Esophagus muscularis mucosa (tissue), 4 donors: ENCODE measurements at regions not wholly inside any gene's neighbourhood (a gene's known extent, or its start where the extent isn't known, plus 50 kb on each side); places are given as distances from the start of the nearest gene placed in this dataset.
"Not testable (repeated sequence)": the region's sequence is repeated elsewhere in the genome, so short reads cannot be mapped to it uniquely, and the experiment has no call there.

Experiments
- DNase-seq: peaks from one replicate; pipeline ENCODE4 v3.0.0-alpha.2; 2017; ENCODE audit errors: extremely low spot score
- H3K27ac ChIP-seq, 4 donors: fragments of 200-600 bp; sonication (generic); replicated peaks in 1 of 4; 1 replicate in 3 of 4; 2 replicates in 1 of 4; pipeline ENCODE4 v1.5.1; 2016 to 2019; ENCODE audit warnings: mild to moderate bottlenecking in 1 of 4
- H3K27me3 ChIP-seq, 4 donors: fragments of 200-600 bp; sonication (generic); one replicate each; pipeline versions ENCODE4 v1.5.1 to v1.6.0; 2016 to 2019
- H3K36me3 ChIP-seq, 4 donors: fragments of 200-600 bp; sonication (generic); one replicate each; pipeline ENCODE4 v1.5.1; 2016 to 2019
- H3K4me1 ChIP-seq, 4 donors: fragments of 200-600 bp; sonication (generic); one replicate each; pipeline ENCODE4 v1.5.1; 2016 to 2019
- H3K4me3 ChIP-seq, 4 donors: fragments of 200-600 bp; sonication (generic); 1 replicate in 2 of 4; 2 replicates in 2 of 4; pipeline ENCODE4 v1.5.1; 2016 to 2019; ENCODE audit warnings: mild to moderate bottlenecking in 4 of 4, moderate library complexity in 1 of 4
- H3K9me3 ChIP-seq, 4 donors: fragments of 200-600 bp; sonication (generic); 1 replicate in 3 of 4; 2 replicates in 1 of 4; pipeline ENCODE4 v1.5.1; 2016 to 2019
- EP300 ChIP-seq: sonication (generic); formaldehyde crosslinking; IDR thresholded peaks from one replicate; pipeline ENCODE4 v1.6.1; 2017; ENCODE audit warnings: antibody characterized with exemption
- POLR2A ChIP-seq: fragments of 450-650 bp; IDR thresholded peaks from one replicate; pipeline ENCODE4 v1.6.1; 2017; ENCODE audit warnings: antibody characterized with exemption, moderate library complexity, mild to moderate bottlenecking, low read depth
- POLR2AphosphoS5 ChIP-seq, 2 donors: sonication (generic); formaldehyde crosslinking; IDR thresholded peaks; one replicate each; pipeline ENCODE4 v1.6.1; 2017; ENCODE audit warnings: antibody characterized with exemption in 2 of 2
- WGBS: methylation state at CpG from one replicate; pipeline ENCODE4 v1.1.5; 2018; 5-methylcytosine and 5-hydroxymethylcytosine counted together
- intact Hi-C: fragments of 100-400 bp; cut with DNase I; formaldehyde crosslinking; loops from one replicate; pipeline ENCODE4 v1.15.1; 2023
- TF ChIP-seq, protein P1 (sequence below), 3 experiments: fragments of 200-600 bp in 2 of 3; fragments of 450-650 bp in 1 of 3; sonication (generic) in 2 of 3; IDR thresholded peaks; one replicate each; pipeline ENCODE4 v1.5.1; 2017 to 2019; ENCODE audit warnings: antibody characterized with exemption in 3 of 3, mild to moderate bottlenecking in 2 of 3, moderate library complexity in 1 of 3

DNA sequence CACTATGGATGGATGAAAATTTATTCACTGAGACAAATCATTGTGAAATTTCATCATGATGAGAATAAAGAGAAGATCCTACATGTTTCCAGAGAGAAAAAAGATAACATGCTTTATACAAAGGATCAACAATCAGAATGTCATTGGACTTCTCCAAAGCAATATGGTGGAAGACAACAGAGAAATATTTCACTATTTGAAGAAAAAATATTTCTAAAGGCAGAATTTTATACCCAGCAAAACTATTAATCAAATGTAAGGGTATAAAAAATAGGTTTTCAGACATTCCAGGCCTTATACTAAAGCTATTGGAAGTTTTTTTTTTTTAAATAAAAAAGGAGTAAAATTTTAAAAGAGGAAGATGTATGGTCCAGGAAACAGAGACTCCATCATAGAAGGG is 100.6 kb upstream of the OLIG2 start:
- no peak overlapping the region for H3K4me3 ChIP-seq
- H3K27ac ChIP-seq: no peak overlapping the region
- H3K9me3 ChIP-seq: peaks cover 0 to 13% (median 9%) of the 10 kb centered on the region in 4 donors
- no peak for DNase-seq
- intact Hi-C loops: no loop called here
- no peaks in the 10 kb centered on the region for H3K27me3 ChIP-seq
- TF ChIP-seq POLR2A: no peak
- TF ChIP-seq, protein P1, sequence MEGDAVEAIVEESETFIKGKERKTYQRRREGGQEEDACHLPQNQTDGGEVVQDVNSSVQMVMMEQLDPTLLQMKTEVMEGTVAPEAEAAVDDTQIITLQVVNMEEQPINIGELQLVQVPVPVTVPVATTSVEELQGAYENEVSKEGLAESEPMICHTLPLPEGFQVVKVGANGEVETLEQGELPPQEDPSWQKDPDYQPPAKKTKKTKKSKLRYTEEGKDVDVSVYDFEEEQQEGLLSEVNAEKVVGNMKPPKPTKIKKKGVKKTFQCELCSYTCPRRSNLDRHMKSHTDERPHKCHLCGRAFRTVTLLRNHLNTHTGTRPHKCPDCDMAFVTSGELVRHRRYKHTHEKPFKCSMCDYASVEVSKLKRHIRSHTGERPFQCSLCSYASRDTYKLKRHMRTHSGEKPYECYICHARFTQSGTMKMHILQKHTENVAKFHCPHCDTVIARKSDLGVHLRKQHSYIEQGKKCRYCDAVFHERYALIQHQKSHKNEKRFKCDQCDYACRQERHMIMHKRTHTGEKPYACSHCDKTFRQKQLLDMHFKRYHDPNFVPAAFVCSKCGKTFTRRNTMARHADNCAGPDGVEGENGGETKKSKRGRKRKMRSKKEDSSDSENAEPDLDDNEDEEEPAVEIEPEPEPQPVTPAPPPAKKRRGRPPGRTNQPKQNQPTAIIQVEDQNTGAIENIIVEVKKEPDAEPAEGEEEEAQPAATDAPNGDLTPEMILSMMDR (IDR thresholded peaks at IDR 0.05): no peak
- no peak for TF ChIP-seq POLR2AphosphoS5 (IDR thresholded peaks at IDR 0.05)
- no peak for TF ChIP-seq EP300
- no peaks in the 10 kb centered on the region for H3K36me3 ChIP-seq
- H3K4me1 ChIP-seq: no peaks in the 10 kb centered on the region

- DNase-seq: no peak
- Histone ChIP-seq H3K4me1 (no peaks in the 10 kb centered on the region), H3K4me3 (no peak overlapping the region), H3K9me3 (peaks cover 0 to 13% (median 9%) of the 10 kb centered on the region in 4 donors), H3K27me3 (no peaks in the 10 kb centered on the region), H3K36me3 (no peaks in the 10 kb centered on the region), H3K27ac (no peak overlapping the region)
- 66% methylated on average over 2 of the region's 2 CpGs for WGBS
- TF ChIP-seq POLR2A (no peak), EP300 (no peak), POLR2AphosphoS5 (IDR thresholded peaks at IDR 0.05) (no peak)
- TF ChIP-seq, protein P1 (IDR thresholded peaks at IDR 0.05): no peak
- intact Hi-C loops: no loop called here
Measured at GRCh38 chr21:32929633-32930038, 96.1 kb upstream of the OLIG2 start.

DNA sequence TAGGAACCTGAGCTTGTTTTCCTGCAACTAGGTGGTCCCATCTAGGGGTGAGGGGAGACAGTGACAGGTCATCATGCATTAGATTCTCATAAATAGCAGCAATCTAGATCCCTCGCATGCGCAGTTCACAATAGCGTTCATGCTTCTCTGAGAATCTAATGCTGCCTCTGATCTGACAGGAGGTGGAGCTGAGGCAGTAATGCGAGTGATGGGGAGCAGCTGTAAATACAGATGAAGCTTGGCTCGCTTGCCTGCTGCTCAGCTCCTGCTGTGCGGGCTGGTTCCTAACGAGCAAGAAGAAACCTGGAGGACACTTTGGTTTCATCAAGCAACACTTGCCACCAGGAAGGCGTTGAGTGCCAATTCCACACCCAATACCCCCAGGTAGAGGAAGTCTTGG is 95.1 kb upstream of the OLIG2 start:
- intact Hi-C loops: no loop called here
- Histone ChIP-seq H3K9me3 (peaks cover 0 to 6% (median 3%) of the 10 kb centered on the region in 4 donors), H3K4me1 (no peaks in the 10 kb centered on the region), H3K27ac (no peak overlapping the region), H3K27me3 (no peaks in the 10 kb centered on the region), H3K36me3 (no peaks in the 10 kb centered on the region), H3K4me3 (no peak overlapping the region)
- TF ChIP-seq EP300 (no peak), POLR2AphosphoS5 (IDR thresholded peaks at IDR 0.05) (no peak), POLR2A (no peak)
- TF ChIP-seq, protein P1 (IDR thresholded peaks at IDR 0.05): no peak
- WGBS: 46% methylated on average over 8 of the region's 8 CpGs
- DNase-seq: no peak

DNA sequence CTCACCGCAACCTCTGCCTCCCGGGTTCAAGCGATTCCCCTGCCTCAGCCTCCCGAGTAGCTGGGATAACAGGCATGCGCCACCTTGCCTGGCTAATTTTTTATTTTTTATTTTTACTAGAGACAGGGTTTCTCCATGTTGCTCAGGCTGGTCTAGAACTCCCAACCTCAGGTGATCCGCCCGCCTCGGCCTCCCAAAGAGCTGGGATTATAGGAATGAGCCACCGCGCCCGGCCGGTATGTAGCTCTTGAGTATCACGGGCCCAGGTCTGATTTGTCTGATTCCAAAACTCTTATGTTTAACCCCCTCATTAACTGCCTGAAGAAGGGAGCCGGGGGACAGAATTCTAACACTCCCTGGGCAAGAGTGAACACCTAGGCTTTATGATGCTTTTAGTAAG is 91.7 kb upstream of the OLIG2 start:
- H3K9me3 ChIP-seq, H3K27me3 ChIP-seq, intact Hi-C loops, H3K36me3 ChIP-seq, DNase-seq, H3K4me1 ChIP-seq, H3K27ac ChIP-seq, H3K4me3 ChIP-seq: not testable (repeated sequence)
- WGBS: 88% methylated on average over 14 of the region's 14 CpGs

DNA sequence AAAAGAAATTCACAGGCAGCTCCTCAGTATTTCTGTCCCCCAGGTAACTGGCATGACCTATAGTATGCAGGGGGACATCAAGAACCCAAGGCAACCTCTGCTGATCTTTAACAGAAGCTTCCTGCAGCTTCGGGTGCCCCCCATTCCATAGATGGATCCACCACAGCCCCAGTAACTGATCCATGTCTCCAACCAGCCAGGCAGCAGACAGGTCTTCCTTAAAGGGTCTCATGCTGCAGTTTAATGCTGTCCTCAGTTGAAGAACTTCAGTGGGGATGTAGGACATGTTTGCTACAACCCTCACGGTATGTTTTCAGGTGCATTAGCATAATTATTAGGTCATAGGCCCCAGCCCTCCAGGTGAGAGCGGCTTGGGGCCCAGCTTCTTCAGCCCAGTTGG is 90.9 kb upstream of the OLIG2 start:
- no peak overlapping the region for H3K4me3 ChIP-seq
- H3K36me3 ChIP-seq: no peaks in the 10 kb centered on the region
- no peak for DNase-seq
- no peaks in the 10 kb centered on the region for H3K9me3 ChIP-seq
- intact Hi-C loops: no loop called here
- H3K4me1 ChIP-seq: no peaks in the 10 kb centered on the region
- TF ChIP-seq POLR2AphosphoS5 (IDR thresholded peaks at IDR 0.05) (no peak), POLR2A (no peak), EP300 (no peak)
- TF ChIP-seq, protein P1 (IDR thresholded peaks at IDR 0.05): no peak
- peaks cover 0 to 13% (median 0%) of the 10 kb centered on the region in 4 donors for H3K27me3 ChIP-seq
- H3K27ac ChIP-seq: no peak overlapping the region
- 78% methylated on average over 3 of the region's 3 CpGs for WGBS
